Peyer's patch (tissue), 4 donors: ENCODE measurements at regions not wholly inside any gene's neighbourhood (a gene's known extent, or its start where the extent isn't known, plus 50 kb on each side); places are given as distances from the start of the nearest gene placed in this dataset.

Experiments
- POLR2A ChIP-seq, 2 donors: fragments of 450-650 bp; IDR thresholded peaks; one replicate each; pipeline ENCODE4 v1.5.1; 2017; ENCODE audit warnings: antibody characterized with exemption in 2 of 2, mild to moderate bottlenecking in 2 of 2, moderate library complexity in 2 of 2
- TF ChIP-seq, protein P1 (sequence below), 6 experiments: fragments of 450-650 bp in 4 of 6; fragments of 200-600 bp in 2 of 6; sonication (generic) in 1 of 6; IDR thresholded peaks; one replicate each; pipeline ENCODE4 v1.5.1; 2017 to 2019; ENCODE audit warnings: antibody characterized with exemption in 6 of 6, mild to moderate bottlenecking in 3 of 6, moderate library complexity in 1 of 6

DNA sequence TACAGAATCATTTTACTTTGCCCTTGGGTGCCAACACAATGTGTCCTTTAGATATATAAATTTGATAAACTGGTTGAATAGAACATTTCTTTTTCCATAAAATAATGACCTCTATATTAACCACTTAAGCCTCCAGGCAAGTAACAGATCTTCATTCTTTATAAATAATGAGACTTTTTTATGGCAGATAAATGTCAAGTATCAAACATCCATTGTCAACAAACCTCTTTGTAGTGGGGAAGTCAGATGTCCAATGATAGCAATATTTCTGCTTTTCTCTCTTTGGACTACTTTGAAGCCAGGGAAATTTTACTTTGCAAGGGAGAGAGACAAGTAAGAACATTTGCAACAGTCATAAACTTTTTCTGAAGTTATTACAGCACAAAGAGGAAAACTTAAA, 841.2 kb downstream of the CDH8 start:
- no peak for TF ChIP-seq POLR2A (IDR thresholded peaks at IDR 0.05)
- TF ChIP-seq, protein P1, sequence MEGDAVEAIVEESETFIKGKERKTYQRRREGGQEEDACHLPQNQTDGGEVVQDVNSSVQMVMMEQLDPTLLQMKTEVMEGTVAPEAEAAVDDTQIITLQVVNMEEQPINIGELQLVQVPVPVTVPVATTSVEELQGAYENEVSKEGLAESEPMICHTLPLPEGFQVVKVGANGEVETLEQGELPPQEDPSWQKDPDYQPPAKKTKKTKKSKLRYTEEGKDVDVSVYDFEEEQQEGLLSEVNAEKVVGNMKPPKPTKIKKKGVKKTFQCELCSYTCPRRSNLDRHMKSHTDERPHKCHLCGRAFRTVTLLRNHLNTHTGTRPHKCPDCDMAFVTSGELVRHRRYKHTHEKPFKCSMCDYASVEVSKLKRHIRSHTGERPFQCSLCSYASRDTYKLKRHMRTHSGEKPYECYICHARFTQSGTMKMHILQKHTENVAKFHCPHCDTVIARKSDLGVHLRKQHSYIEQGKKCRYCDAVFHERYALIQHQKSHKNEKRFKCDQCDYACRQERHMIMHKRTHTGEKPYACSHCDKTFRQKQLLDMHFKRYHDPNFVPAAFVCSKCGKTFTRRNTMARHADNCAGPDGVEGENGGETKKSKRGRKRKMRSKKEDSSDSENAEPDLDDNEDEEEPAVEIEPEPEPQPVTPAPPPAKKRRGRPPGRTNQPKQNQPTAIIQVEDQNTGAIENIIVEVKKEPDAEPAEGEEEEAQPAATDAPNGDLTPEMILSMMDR (IDR thresholded peaks at IDR 0.05): no peak
